ENCODE measurements at regions not wholly inside any gene's neighbourhood (a gene's known extent, or its start where the extent isn't known, plus 50 kb on each side); places are given as distances from the start of the nearest gene placed in this dataset.

GRCh38 chr2:156874707-156875106, 382.8 kb upstream of the GALNT5 start:
- Histone ChIP-seq H3K27me3 (ENCODE audit: insufficient read depth, low read depth, low read length) (peaks cover under 1% of the 10 kb centered on the region), H3K9me3 (ENCODE audit: low read length) (no peaks in the 10 kb centered on the region), H4K20me1 (ENCODE audit: insufficient read depth) (no peaks in the 10 kb centered on the region), H3K9ac (ENCODE audit: low read length) (no peak overlapping the region), H3K4me2 (ENCODE audit: low read length) (no peak overlapping the region), H3K79me2 (replicated peaks; ENCODE audit: insufficient read depth, low read length) (no peaks in the 10 kb centered on the region), H3F3A (ENCODE audit: insufficient read depth, low read length, poor library complexity, severe bottlenecking) (no peaks in the 10 kb centered on the region), H3K4me3 (ENCODE audit: low read length) (no peak overlapping the region), H3K27ac (ENCODE audit: low read length) (no peak overlapping the region), H3K9me2 (ENCODE audit: insufficient read depth, low read length) (no peaks in the 10 kb centered on the region), H3K36me3 (ENCODE audit: insufficient read depth, low read length) (no peaks in the 10 kb centered on the region), H2AFZ (ENCODE audit: low read depth, low read length) (no peak overlapping the region)
- TF ChIP-seq CTCF (IDR thresholded peaks at IDR 0.05; ENCODE audit: poor library complexity, severe bottlenecking) (no peak), EZH2 (IDR thresholded peaks at IDR 0.05; ENCODE audit: borderline replicate concordance, insufficient read depth, low read length, poor library complexity, severe bottlenecking) (no peak), RAD21 (conservative IDR thresholded peaks at IDR 0.05) (no peak), MXI1 (conservative IDR thresholded peaks at IDR 0.05; ENCODE audit: poor library complexity, severe bottlenecking) (no peak), POLR2AphosphoS5 (IDR thresholded peaks at IDR 0.05) (no peak), REST (IDR thresholded peaks at IDR 0.05; ENCODE audit: borderline replicate concordance) (no peak), SMC3 (conservative IDR thresholded peaks at IDR 0.05; ENCODE audit: poor library complexity) (no peak), EP300 (conservative IDR thresholded peaks at IDR 0.05; ENCODE audit: poor library complexity, severe bottlenecking) (no peak), TAF1 (IDR thresholded peaks at IDR 0.05; ENCODE audit: low read depth) (no peak)

- Histone ChIP-seq H2AFZ (ENCODE audit: low read depth, low read length) (no peak overlapping the region), H3K36me3 (ENCODE audit: insufficient read depth, low read length) (no peaks in the 10 kb centered on the region), H3K9ac (ENCODE audit: low read length) (no peak overlapping the region), H3F3A (ENCODE audit: insufficient read depth, low read length, poor library complexity, severe bottlenecking) (no peaks in the 10 kb centered on the region), H3K27me3 (ENCODE audit: insufficient read depth, low read depth, low read length) (no peaks in the 10 kb centered on the region), H3K9me2 (ENCODE audit: insufficient read depth, low read length) (no peaks in the 10 kb centered on the region), H3K79me2 (replicated peaks; ENCODE audit: insufficient read depth, low read length) (no peaks in the 10 kb centered on the region), H3K9me3 (ENCODE audit: low read length) (no peaks in the 10 kb centered on the region), H3K27ac (ENCODE audit: low read length) (no peak overlapping the region), H3K4me3 (ENCODE audit: low read length) (no peak overlapping the region), H3K4me2 (ENCODE audit: low read length) (no peak overlapping the region), H4K20me1 (ENCODE audit: insufficient read depth) (no peaks in the 10 kb centered on the region)
- no peak for TF ChIP-seq REST (IDR thresholded peaks at IDR 0.05; ENCODE audit: borderline replicate concordance)
- TF ChIP-seq TAF1 (IDR thresholded peaks at IDR 0.05; ENCODE audit: low read depth): no peak
- no peak for TF ChIP-seq RAD21 (conservative IDR thresholded peaks at IDR 0.05)
- TF ChIP-seq POLR2AphosphoS5 (IDR thresholded peaks at IDR 0.05): no peak
- TF ChIP-seq EP300 (conservative IDR thresholded peaks at IDR 0.05; ENCODE audit: poor library complexity, severe bottlenecking): no peak
- TF ChIP-seq SMC3 (conservative IDR thresholded peaks at IDR 0.05; ENCODE audit: poor library complexity): no peak
- no peak for TF ChIP-seq CTCF (IDR thresholded peaks at IDR 0.05; ENCODE audit: poor library complexity, severe bottlenecking)
- TF ChIP-seq MXI1 (conservative IDR thresholded peaks at IDR 0.05; ENCODE audit: poor library complexity, severe bottlenecking): no peak
- no peak for TF ChIP-seq EZH2 (IDR thresholded peaks at IDR 0.05; ENCODE audit: borderline replicate concordance, insufficient read depth, low read length, poor library complexity, severe bottlenecking)
Measured at GRCh38 chr2:156883804-156884203, 373.7 kb upstream of the GALNT5 start.
